ENCODE measurements at regions not wholly inside any gene's neighbourhood (a gene's known extent, or its start where the extent isn't known, plus 50 kb on each side); places are given as distances from the start of the nearest gene placed in this dataset.

GRCh38 chr3:40766396-40766795 lies 241.6 kb downstream of the ZNF621 start:
- Histone ChIP-seq H3K4me3 (ENCODE audit: low read depth, low read length) (no peak overlapping the region), H3K27ac (no peak overlapping the region), H3K36me3 (replicated peaks) (no peaks in the 10 kb centered on the region), H3K27me3 (replicated peaks) (no peaks in the 10 kb centered on the region)
- in situ Hi-C loops (cut with HindIII; ENCODE audit: low pct_ligation_motif_present, low sequenced_read_pairs) = no loop called here
- no peak for DNase-seq
- no peak for TF ChIP-seq CTCF (IDR thresholded peaks at IDR 0.05; ENCODE audit: low read depth, low read length, missing control alignments)

- TF ChIP-seq CTCF (IDR thresholded peaks at IDR 0.05; ENCODE audit: low read depth, low read length, missing control alignments) = no peak
- Histone ChIP-seq H3K27me3 (replicated peaks) (no peaks in the 10 kb centered on the region), H3K4me3 (ENCODE audit: low read depth, low read length) (no peak overlapping the region), H3K27ac (no peak overlapping the region), H3K36me3 (replicated peaks) (no peaks in the 10 kb centered on the region)
- no peak for DNase-seq
- in situ Hi-C loops (cut with HindIII; ENCODE audit: low pct_ligation_motif_present, low sequenced_read_pairs) = no loop called here
These were observed 243.3 kb downstream of the ZNF621 start for GRCh38 chr3:40768046-40768445.

- DNase-seq = no peak
These were observed 243.8 kb downstream of the ZNF621 start for GRCh38 chr3:40768536-40768935.

GRCh38 chr3:40770061-40770460 lies 245.3 kb downstream of the ZNF621 start:
- Histone ChIP-seq H3K4me3 (ENCODE audit: low read depth, low read length) (no peak overlapping the region), H3K27me3 (replicated peaks) (peaks cover 1% of the 10 kb centered on the region), H3K36me3 (replicated peaks) (no peaks in the 10 kb centered on the region), H3K27ac (no peak overlapping the region)
- no peak for TF ChIP-seq CTCF (IDR thresholded peaks at IDR 0.05; ENCODE audit: low read depth, low read length, missing control alignments)
- in situ Hi-C loops (cut with HindIII; ENCODE audit: low pct_ligation_motif_present, low sequenced_read_pairs) = no loop called here
- no peak for DNase-seq

More at GRCh38 chr3:40768536-40768935, 243.8 kb downstream of the ZNF621 start:
- no peak for TF ChIP-seq CTCF (IDR thresholded peaks at IDR 0.05; ENCODE audit: low read depth, low read length, missing control alignments)
- Histone ChIP-seq H3K4me3 (ENCODE audit: low read depth, low read length) (no peak overlapping the region), H3K36me3 (replicated peaks) (no peaks in the 10 kb centered on the region), H3K27ac (no peak overlapping the region), H3K27me3 (replicated peaks) (no peaks in the 10 kb centered on the region)
- in situ Hi-C loops (cut with HindIII; ENCODE audit: low pct_ligation_motif_present, low sequenced_read_pairs) = no loop called here

GRCh38 chr3:40771112-40771511 lies 246.4 kb downstream of the ZNF621 start:
- DNase-seq = no peak
- H3K36me3 ChIP-seq (replicated peaks) = no peaks in the 10 kb centered on the region
- in situ Hi-C loops (cut with HindIII; ENCODE audit: low pct_ligation_motif_present, low sequenced_read_pairs) = no loop called here
- no peak for TF ChIP-seq CTCF (IDR thresholded peaks at IDR 0.05; ENCODE audit: low read depth, low read length, missing control alignments)
- H3K4me3 ChIP-seq (ENCODE audit: low read depth, low read length) = no peak overlapping the region
- H3K27me3 ChIP-seq (replicated peaks) = peaks cover 1% of the 10 kb centered on the region
- no peak overlapping the region for H3K27ac ChIP-seq

GRCh38 chr3:40779039-40779438 lies 254.3 kb downstream of the ZNF621 start:
- H3K27me3 ChIP-seq (replicated peaks) = peaks cover 1% of the 10 kb centered on the region
- no peak for DNase-seq
- H3K27ac ChIP-seq = no peak overlapping the region
- no peak for TF ChIP-seq CTCF (IDR thresholded peaks at IDR 0.05; ENCODE audit: low read depth, low read length, missing control alignments)
- in situ Hi-C loops (cut with HindIII; ENCODE audit: low pct_ligation_motif_present, low sequenced_read_pairs) = no loop called here
- no peaks in the 10 kb centered on the region for H3K36me3 ChIP-seq (replicated peaks)
- H3K4me3 ChIP-seq (ENCODE audit: low read depth, low read length) = no peak overlapping the region
